PFSK-1 (cell line): ENCODE measurements at regions not wholly inside any gene's neighbourhood (a gene's known extent, or its start where the extent isn't known, plus 50 kb on each side); places are given as distances from the start of the nearest gene placed in this dataset.

Experiments
- FOXP2 ChIP-seq: optimal IDR thresholded peaks from 2 replicates; pipeline ENCODE3; 2011; ENCODE audit warnings: borderline replicate concordance, control low read depth, inconsistent platforms; ENCODE audit not compliant: insufficient read depth; ENCODE audit errors: extremely low read length, extremely low read depth
- POLR2AphosphoS5 ChIP-seq: IDR thresholded peaks from 2 replicates; pipeline ENCODE4 v1.6.1; 2012; ENCODE audit warnings: low read depth, mild to moderate bottlenecking, control low read depth, low read length, moderate library complexity
- SIN3A ChIP-seq: IDR thresholded peaks from 2 replicates; pipeline ENCODE4 v1.6.1; 2012; ENCODE audit warnings: mild to moderate bottlenecking, low read length, moderate library complexity, borderline replicate concordance; ENCODE audit not compliant: insufficient read depth
- TAF1 ChIP-seq: IDR thresholded peaks from 2 replicates; pipeline ENCODE4 v1.6.1; 2012; ENCODE audit warnings: low read length, control low read depth, borderline replicate concordance; ENCODE audit not compliant: insufficient read depth
- TF ChIP-seq, protein P1 (sequence below), 2 experiments: IDR thresholded peaks; 2 replicates each; pipeline versions ENCODE4 v1.6.1 to v1.8.0; 2011 to 2012; ENCODE audit warnings: low read depth in 2 of 2, low read length in 2 of 2, control low read depth in 1 of 2, inconsistent platforms in 1 of 2, mild to moderate bottlenecking in 1 of 2, moderate library complexity in 1 of 2; ENCODE audit not compliant: insufficient read depth in 1 of 2

GRCh38 chr4:9592010-9592409, 147.8 kb downstream of the DEFB131A start:
- no peak for TF ChIP-seq TAF1
- TF ChIP-seq SIN3A, result no peak
- no peak for TF ChIP-seq POLR2AphosphoS5
- TF ChIP-seq, protein P1, sequence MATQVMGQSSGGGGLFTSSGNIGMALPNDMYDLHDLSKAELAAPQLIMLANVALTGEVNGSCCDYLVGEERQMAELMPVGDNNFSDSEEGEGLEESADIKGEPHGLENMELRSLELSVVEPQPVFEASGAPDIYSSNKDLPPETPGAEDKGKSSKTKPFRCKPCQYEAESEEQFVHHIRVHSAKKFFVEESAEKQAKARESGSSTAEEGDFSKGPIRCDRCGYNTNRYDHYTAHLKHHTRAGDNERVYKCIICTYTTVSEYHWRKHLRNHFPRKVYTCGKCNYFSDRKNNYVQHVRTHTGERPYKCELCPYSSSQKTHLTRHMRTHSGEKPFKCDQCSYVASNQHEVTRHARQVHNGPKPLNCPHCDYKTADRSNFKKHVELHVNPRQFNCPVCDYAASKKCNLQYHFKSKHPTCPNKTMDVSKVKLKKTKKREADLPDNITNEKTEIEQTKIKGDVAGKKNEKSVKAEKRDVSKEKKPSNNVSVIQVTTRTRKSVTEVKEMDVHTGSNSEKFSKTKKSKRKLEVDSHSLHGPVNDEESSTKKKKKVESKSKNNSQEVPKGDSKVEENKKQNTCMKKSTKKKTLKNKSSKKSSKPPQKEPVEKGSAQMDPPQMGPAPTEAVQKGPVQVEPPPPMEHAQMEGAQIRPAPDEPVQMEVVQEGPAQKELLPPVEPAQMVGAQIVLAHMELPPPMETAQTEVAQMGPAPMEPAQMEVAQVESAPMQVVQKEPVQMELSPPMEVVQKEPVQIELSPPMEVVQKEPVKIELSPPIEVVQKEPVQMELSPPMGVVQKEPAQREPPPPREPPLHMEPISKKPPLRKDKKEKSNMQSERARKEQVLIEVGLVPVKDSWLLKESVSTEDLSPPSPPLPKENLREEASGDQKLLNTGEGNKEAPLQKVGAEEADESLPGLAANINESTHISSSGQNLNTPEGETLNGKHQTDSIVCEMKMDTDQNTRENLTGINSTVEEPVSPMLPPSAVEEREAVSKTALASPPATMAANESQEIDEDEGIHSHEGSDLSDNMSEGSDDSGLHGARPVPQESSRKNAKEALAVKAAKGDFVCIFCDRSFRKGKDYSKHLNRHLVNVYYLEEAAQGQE (IDR thresholded peaks at IDR 0.05; ENCODE audit: insufficient read depth in 1 of 2, low read depth in 2 of 2, low read length in 2 of 2), result no peak
- no peak for TF ChIP-seq FOXP2

DNA sequence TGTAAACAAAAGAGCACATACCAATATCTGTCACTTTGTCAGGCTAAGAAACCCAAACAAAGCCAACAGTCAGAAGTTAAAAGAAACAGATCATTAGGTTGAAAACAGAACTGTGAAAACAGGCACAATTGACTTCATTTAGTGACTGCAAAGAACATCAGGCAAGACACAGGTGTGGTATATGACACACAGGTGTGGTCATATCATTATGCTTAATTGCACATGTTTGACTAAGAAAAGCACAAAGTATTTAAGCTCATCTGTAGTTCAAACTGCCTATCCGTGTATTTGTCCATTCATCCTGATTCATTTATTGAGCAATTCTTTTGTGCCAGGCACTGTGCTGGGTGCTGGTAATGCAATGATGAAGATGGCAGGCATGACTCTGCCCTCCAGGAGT, 150.7 kb downstream of the DEFB131A start:
- TF ChIP-seq, protein P1 (IDR thresholded peaks at IDR 0.05; ENCODE audit: insufficient read depth in 1 of 2, low read depth in 2 of 2, low read length in 2 of 2), result no peak
- TF ChIP-seq TAF1 (no peak), FOXP2 (no peak), POLR2AphosphoS5 (no peak), SIN3A (no peak)

GRCh38 chr4:9599266-9599665, 155.1 kb downstream of the DEFB131A start:
- TF ChIP-seq, protein P1 (IDR thresholded peaks at IDR 0.05; ENCODE audit: insufficient read depth in 1 of 2, low read depth in 2 of 2, low read length in 2 of 2), result no peak
- no peak for TF ChIP-seq POLR2AphosphoS5
- no peak for TF ChIP-seq TAF1
- TF ChIP-seq FOXP2, result no peak
- TF ChIP-seq SIN3A, result no peak

- no peak for TF ChIP-seq FOXP2
- no peak for TF ChIP-seq SIN3A
Observed at GRCh38 chr4:9600246-9600645, 156.0 kb downstream of the DEFB131A start.

GRCh38 chr4:9602389-9602914, 158.2 kb downstream of the DEFB131A start:
- TF ChIP-seq FOXP2, result no peak
- TF ChIP-seq, protein P1 (IDR thresholded peaks at IDR 0.05; ENCODE audit: insufficient read depth in 1 of 2, low read depth in 2 of 2, low read length in 2 of 2), result no peak
- no peak for TF ChIP-seq SIN3A
- TF ChIP-seq TAF1, result no peak
- TF ChIP-seq POLR2AphosphoS5, result no peak
